ENCODE measurements at regions not wholly inside any gene's neighbourhood (a gene's known extent, or its start where the extent isn't known, plus 50 kb on each side); places are given as distances from the start of the nearest gene placed in this dataset.

- DNase-seq: no peak
Measured at GRCh38 chr4:36494747-36495146, 213.3 kb downstream of the DTHD1 start.

GRCh38 chr4:36502350-36502749 lies 220.9 kb downstream of the DTHD1 start:
- no peak for DNase-seq

DNA sequence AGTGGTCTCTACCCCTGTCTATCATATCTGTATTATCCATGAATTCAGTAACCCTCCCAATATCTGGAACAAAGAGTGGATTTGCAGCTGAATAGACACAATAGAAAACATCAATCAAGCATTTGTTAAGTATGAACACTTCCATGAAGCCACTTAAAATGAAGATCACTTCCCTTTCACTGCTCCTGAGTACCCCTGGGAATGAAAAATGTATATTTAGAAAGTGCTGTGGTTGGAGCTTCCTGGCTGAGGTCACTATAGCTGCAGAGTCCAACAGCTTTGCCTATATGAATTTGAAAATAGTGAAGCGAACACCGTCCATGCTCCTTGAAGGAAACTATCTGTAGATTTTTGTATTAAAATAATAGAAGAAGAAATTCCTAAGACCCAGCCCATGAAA lies 227.0 kb downstream of the DTHD1 start:
- no peak for DNase-seq

GRCh38 chr4:36509845-36510244 lies 228.4 kb downstream of the DTHD1 start:
- no peak for DNase-seq

- DNase-seq: no peak
Measured at GRCh38 chr4:36511785-36512184, 230.4 kb downstream of the DTHD1 start.

DNA sequence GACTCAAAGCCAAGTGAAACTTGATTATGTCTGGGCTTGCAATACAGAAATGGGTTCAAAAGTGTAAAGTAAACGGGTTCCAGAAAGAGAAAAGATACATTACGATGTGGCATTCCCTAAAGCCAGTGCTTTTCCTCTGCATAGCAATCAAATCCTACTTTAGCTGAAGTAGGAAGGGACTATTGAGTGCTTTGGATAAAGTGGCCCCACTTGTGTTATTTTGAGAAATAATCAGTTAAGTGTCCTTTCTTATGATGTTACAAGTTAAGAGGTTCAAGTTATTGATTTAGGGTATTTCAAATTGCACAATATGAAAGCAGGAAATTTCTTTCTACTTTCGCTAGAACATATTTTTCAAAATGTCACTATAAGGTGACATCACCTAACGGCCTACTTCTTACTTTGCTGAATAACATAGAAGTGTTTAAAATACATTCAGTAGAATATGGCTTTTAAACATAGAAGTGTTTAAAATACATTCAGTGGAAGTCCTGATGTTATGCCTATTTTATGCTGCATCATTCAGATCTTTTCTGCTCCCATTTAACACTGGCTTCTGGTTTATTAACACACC lies 235.2 kb downstream of the DTHD1 start:
- no peak for DNase-seq

DNA sequence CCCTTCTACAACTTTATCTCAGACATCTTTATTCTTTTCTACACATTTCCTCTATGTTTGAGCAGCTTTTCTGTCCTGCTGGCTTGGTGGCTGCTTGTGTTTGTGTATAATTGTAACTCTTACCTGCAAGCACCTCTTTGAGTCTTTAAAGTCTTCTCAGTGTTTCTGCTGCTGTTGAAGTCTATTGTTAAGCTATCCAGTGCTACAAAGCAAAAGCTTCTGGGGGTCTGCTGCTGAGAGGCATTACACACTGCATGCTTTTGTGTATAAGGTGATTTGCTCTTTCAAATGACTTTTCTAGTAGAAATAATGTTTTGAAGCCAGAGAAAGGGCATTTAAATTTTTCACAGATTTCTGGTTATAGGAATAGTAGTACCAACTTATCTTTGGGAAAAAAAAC lies 241.8 kb downstream of the DTHD1 start:
- DNase-seq: no peak

GRCh38 chr4:36532670-36533379 lies 251.4 kb downstream of the DTHD1 start:
- DNase-seq: no peak

DNA sequence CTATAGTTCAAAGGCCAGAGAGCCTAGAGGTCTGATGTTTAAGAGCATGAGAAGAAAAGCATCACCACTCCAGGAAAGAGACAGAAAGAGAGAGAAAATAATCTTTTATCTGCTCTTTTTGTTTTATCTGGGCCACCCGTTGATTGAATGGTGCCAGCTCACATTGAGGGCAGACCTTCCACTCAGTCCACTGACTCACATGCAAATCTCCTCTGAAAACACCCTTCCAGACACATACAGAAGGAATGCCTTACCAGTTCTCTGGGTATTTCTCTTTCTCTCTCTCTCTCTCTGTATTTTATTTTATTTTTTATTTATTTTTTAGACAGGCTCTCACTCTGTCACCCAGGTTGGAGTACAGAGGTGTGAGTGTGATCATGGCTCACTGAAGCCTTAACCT lies 252.5 kb downstream of the DTHD1 start:
- no peak for DNase-seq

DNA sequence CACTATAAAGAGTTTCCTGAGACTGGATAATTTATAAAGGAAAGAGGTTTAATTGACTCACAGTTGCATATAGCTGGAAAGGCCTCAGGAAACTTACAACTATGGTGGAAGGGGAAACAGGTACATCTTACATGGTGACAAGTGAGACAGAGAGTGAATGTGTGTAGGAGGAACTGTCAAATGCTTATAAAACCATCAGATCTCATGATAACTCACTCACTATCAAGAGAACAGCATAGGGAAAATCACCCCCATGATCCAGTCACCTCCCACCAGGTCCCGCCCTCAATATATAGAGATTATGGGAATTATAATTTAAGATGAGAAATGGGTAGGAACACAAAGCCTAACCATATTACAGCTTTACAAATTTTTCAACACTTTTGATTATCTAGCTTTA lies 266.0 kb downstream of the DTHD1 start:
- no peak for DNase-seq

GRCh38 chr4:36549252-36549651 lies 267.8 kb downstream of the DTHD1 start:
- no peak for DNase-seq

DNA sequence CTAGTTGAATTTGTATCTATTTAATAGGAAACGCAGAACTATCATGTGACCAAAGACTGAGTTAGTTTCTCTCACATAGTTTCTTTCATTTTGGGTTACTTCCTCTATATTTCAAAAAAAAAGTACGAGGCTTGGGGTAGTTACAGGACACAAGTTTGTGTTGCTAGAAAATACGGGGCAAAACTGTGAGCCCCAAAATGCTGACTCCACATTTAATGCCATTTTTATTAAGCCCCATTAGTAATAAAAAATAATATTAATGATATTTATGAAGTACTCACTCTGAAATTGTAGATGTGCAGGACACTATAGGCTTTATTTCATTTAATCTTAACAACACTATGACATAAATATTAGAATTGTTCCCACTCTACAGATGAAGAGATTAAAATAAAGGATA lies 268.6 kb downstream of the DTHD1 start:
- no peak for DNase-seq

- DNase-seq: peak; percentile 3
Measured at GRCh38 chr4:36551697-36552214, 270.3 kb downstream of the DTHD1 start.

- no peak for DNase-seq
Measured at GRCh38 chr4:36553029-36553428, 271.6 kb downstream of the DTHD1 start.

GRCh38 chr4:36553453-36553852 lies 272.0 kb downstream of the DTHD1 start:
- DNase-seq: no peak

- DNase-seq: no peak
Measured at GRCh38 chr4:36556984-36557383, 275.6 kb downstream of the DTHD1 start.

DNA sequence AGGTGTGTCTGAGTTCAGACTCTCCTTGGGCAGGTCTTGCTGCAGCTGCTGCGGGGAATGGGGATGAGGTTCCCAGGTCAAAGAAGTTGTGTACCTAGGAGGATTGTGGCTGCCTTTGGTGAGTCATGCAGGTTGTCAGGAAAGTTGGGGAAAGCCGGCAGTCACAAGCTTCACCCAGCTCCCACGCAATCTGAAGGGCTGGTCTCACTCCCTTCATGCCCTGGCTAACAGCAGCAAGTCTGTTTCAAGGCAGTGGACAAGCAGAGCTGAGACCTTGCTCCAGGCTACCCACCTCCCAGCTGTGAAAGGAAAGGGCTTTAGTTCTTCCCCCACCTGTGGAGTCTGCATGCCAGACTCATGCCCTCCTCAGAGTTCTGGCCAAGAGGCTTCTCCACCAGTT lies 287.2 kb downstream of the DTHD1 start:
- no peak for DNase-seq

- DNase-seq: no peak
Measured at GRCh38 chr4:36573441-36573840, 292.0 kb downstream of the DTHD1 start.

DNA sequence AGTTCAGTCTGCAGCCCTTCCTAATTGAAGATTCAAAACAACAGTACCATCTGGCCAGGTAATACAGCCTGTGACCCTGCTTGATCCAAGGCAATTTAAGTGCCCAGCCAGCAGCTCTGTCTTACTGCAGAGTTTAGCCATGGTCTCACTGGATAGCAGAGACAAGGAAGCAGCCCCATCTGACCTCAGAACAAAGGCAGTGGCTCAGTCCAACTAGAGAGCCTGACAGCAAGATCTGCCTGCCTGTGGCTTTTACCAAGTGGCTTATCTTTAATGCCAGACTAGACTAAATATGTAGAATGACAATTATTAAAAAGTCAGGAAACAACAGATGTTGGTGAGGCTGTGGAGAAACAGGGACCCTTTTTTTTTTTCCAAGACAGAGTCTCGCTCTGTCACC lies 293.4 kb downstream of the DTHD1 start:
- no peak for DNase-seq

DNA sequence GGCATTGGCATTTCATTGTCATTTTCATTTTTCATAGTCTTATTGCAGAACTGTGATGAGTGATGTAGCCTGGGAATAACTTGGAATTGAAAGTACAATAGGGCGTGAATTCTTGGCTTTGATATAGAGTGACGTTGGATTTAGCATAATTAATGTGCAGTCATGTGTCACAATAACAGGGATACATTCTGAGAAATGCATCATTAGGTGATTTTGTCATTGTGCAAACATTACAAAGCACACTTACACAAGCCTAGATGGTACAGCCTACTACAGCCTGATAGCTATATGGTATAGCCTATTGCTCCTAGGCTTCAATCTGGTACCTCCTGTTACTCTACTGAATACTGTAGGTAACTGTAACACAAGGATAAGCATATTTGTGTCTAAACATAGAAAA lies 300.8 kb downstream of the DTHD1 start:
- DNase-seq: no peak

DNA sequence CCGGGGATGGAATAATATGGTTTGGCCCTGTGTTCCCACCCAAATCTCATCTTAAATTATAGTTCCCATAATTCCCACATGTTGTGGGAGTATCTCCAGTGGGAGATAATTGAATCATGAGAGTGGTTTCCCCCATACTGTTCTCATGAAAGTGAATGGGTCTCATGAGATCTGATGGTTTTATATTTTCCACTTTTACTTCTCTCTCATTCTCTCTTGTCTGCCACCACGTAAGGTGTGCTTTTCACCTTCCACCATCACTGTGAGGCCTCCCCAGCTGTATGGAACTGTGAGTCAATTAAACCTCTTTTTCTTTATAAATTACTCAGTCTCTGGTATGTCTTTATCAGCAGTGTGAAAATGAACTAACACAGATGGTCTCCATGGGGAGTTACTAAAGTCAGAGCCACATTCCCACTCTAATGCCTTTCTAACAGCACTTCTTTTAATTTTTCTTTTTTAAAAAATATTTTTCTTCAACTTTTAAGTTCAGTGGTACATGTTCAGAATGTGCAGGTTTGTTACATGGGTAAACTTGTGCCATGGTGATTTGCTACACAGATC lies 306.6 kb downstream of the DTHD1 start:
- DNase-seq: no peak

DNA sequence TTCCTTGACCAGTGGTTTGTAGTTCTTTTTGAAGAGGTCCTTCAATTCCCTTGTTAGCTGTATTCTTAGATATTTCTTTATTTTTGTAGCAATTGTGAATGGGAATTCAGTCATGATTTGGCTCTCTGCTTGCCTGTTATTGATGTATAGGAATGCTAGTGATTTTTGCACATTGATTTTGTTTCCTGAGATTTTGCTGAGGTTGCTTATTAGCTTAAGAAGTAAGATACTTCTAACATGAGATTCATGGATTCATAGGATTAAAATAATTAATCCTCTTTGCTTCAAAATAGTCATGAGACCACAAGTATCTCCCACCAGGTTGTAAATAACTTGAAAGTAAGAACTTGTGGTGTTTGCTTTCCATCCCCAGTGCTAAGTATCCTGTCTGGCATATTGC lies 308.9 kb downstream of the DTHD1 start:
- no peak for DNase-seq

GRCh38 chr4:36601864-36602495 lies 320.6 kb downstream of the DTHD1 start:
- no peak for DNase-seq

DNA sequence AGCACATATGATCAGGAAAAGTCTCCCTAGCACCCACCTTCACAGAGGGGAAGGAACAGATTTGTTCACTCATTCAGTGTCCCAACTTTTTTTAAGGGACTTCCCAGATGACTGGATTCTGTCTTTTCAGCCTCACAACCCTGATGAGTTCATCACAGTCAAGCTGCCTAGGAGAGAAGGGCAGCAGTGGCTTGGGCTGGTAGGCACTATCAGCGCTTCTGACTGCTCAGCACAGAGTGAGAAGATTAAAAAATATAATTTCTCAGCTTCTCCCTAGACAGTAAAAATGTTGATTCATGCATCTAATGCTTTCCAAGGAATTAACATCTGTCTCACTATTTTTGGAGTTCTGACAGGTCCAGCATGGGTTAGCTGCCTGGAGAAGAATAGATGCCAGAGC lies 328.2 kb downstream of the DTHD1 start:
- no peak for DNase-seq

Measured in CD4-positive, alpha-beta T cell treated with Interleukin-4 for 4 hours (primary cell).